Thyroid gland (tissue), 4 donors: ENCODE measurements at regions not wholly inside any gene's neighbourhood (a gene's known extent, or its start where the extent isn't known, plus 50 kb on each side); places are given as distances from the start of the nearest gene placed in this dataset.

Source experiments
- CTCF ChIP-seq, 6 experiments: fragments of 200-600 bp in 3 of 6; fragments of 450-650 bp in 3 of 6; sonication (generic) in 3 of 6; IDR thresholded peaks; one replicate each; pipeline ENCODE4 v1.5.1; 2016 to 2019; ENCODE audit warnings: antibody characterized with exemption in 6 of 6, mild to moderate bottlenecking in 2 of 6, inconsistent platforms in 1 of 6, moderate library complexity in 1 of 6
- POLR2A ChIP-seq, 2 donors: fragments of 450-650 bp; IDR thresholded peaks; one replicate each; pipeline ENCODE4 v1.6.1; 2017; ENCODE audit warnings: antibody characterized with exemption in 2 of 2, mild to moderate bottlenecking in 2 of 2, moderate library complexity in 1 of 2

GRCh38 chr11:109972939-109973338, 120.3 kb upstream of the ZC3H12C start:
- no peak for TF ChIP-seq CTCF (IDR thresholded peaks at IDR 0.05)
- no peak for TF ChIP-seq POLR2A (IDR thresholded peaks at IDR 0.05)
